DOHH2 (cell line): ENCODE measurements at regions not wholly inside any gene's neighbourhood (a gene's known extent, or its start where the extent isn't known, plus 50 kb on each side); places are given as distances from the start of the nearest gene placed in this dataset.

Source experiments
- H3F3A ChIP-seq: fragments of 200-600 bp; sonication (generic), shearing (Covaris generic); 2 replicates; pipeline ENCODE4 v1.6.0; 2016; ENCODE audit warnings: antibody characterized with exemption, mild to moderate bottlenecking; ENCODE audit not compliant: control insufficient read depth, insufficient read depth
- H3K27ac ChIP-seq: fragments of 200-600 bp; sonication (generic); 2 replicates; pipeline ENCODE4 v1.5.1; 2014; ENCODE audit warnings: low read depth, mild to moderate bottlenecking, low read length, moderate library complexity
- H3K27me3 ChIP-seq: fragments of 200-600 bp; sonication (generic); 2 replicates; pipeline ENCODE4 v1.6.1; 2014; ENCODE audit warnings: mild to moderate bottlenecking, low read length, mixed read lengths; ENCODE audit not compliant: control insufficient read depth
- H3K36me3 ChIP-seq: fragments of 200-600 bp; sonication (generic); 2 replicates; pipeline ENCODE4 v1.6.1; 2014; ENCODE audit warnings: mild to moderate bottlenecking, low read length, moderate library complexity, mixed read lengths; ENCODE audit not compliant: control insufficient read depth
- H3K4me1 ChIP-seq: fragments of 200-600 bp; sonication (generic); 2 replicates; pipeline ENCODE4 v1.6.1; 2014; ENCODE audit warnings: mild to moderate bottlenecking, low read length, mixed read lengths; ENCODE audit not compliant: control insufficient read depth
- H3K4me2 ChIP-seq: fragments of 200-600 bp; sonication (generic); 2 replicates; pipeline ENCODE4 v1.6.0; 2014; ENCODE audit warnings: mild to moderate bottlenecking, low read length, moderate library complexity
- H3K4me3 ChIP-seq: fragments of 200-600 bp; sonication (generic); 2 replicates; pipeline ENCODE4 v1.5.1; 2014; ENCODE audit warnings: mild to moderate bottlenecking, low read length, mixed read lengths
- H3K79me2 ChIP-seq: fragments of 200-600 bp; sonication (generic); 2 replicates; pipeline ENCODE4 v1.6.1; 2014; ENCODE audit warnings: mild to moderate bottlenecking, low read length, mixed read lengths; ENCODE audit not compliant: control insufficient read depth
- H3K9me2 ChIP-seq: fragments of 200-600 bp; sonication (generic); replicated peaks from 2 replicates; pipeline ENCODE4 v1.6.1; 2014; ENCODE audit warnings: mild to moderate bottlenecking, low read length, mixed read lengths; ENCODE audit not compliant: control insufficient read depth
- H3K9me3 ChIP-seq: fragments of 200-600 bp; sonication (generic); 2 replicates; pipeline ENCODE4 v1.6.1; 2014; ENCODE audit warnings: antibody characterized with exemption, low read length, mixed read lengths; ENCODE audit not compliant: control insufficient read depth, insufficient read depth
- H4K20me1 ChIP-seq: fragments of 200-600 bp; sonication (generic); 2 replicates; pipeline ENCODE4 v1.6.0; 2014; ENCODE audit warnings: low read depth, mild to moderate bottlenecking, antibody characterized with exemption, low read length, moderate library complexity; ENCODE audit not compliant: control insufficient read depth, insufficient read depth
- CTCF ChIP-seq: fragments of 200-600 bp; sonication (generic); IDR thresholded peaks from one replicate; pipeline ENCODE4 v1.5.1; 2014; ENCODE audit warnings: antibody characterized with exemption, mild to moderate bottlenecking, low read depth, low read length; ENCODE audit not compliant: poor library complexity, severe bottlenecking
- EZH2phosphoT487 ChIP-seq: fragments of 200-600 bp; sonication (generic); IDR thresholded peaks from 2 replicates; pipeline ENCODE4 v1.6.1; 2017; ENCODE audit warnings: borderline replicate concordance, mild to moderate bottlenecking, antibody characterized with exemption, low read length, moderate library complexity, mixed read lengths

DNA sequence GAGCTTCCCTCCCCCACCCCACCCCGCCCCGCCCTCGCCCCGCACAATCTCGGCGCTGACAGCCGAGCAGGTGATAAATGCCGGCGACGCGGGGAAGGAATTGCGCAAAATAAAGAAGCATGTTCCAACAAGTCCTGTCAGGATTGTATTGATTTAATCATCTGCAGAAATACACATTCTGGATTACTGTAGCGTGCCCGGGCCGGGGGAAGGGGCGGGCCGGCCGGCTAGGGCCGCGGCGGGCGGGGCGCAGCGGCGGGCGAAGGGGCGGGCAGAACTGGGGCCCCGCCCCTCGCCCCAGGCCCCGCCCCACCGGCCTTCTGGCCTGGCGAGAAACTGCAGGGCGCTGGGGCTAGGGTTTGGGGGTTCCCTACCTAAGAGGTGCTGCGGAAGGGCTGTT lies 88.9 kb upstream of the PAX2 start:
- Histone ChIP-seq H3K4me2 (no peak overlapping the region), H3K27ac (no peak overlapping the region), H3K79me2 (no peaks in the 10 kb centered on the region), H3K36me3 (no peaks in the 10 kb centered on the region), H3K27me3 (peaks cover 45% of the 10 kb centered on the region), H3F3A (no peaks in the 10 kb centered on the region), H3K9me3 (no peaks in the 10 kb centered on the region), H3K4me1 (peaks cover 14% of the 10 kb centered on the region), H3K4me3 (no peak overlapping the region), H4K20me1 (no peaks in the 10 kb centered on the region), H3K9me2 (no peaks in the 10 kb centered on the region)
- no peak for TF ChIP-seq EZH2phosphoT487
- TF ChIP-seq CTCF = no peak

- no peaks in the 10 kb centered on the region for H3F3A ChIP-seq
- H3K27me3 ChIP-seq = peaks cover 35% of the 10 kb centered on the region
- H3K9me3 ChIP-seq = no peaks in the 10 kb centered on the region
- no peaks in the 10 kb centered on the region for H3K9me2 ChIP-seq
- no peak overlapping the region for H3K4me3 ChIP-seq
- H3K4me2 ChIP-seq = no peak overlapping the region
- H3K4me1 ChIP-seq = peaks cover 14% of the 10 kb centered on the region
- TF ChIP-seq CTCF = no peak
- no peak for TF ChIP-seq EZH2phosphoT487
- no peaks in the 10 kb centered on the region for H3K36me3 ChIP-seq
- no peak overlapping the region for H3K27ac ChIP-seq
- H3K79me2 ChIP-seq = no peaks in the 10 kb centered on the region
- no peaks in the 10 kb centered on the region for H4K20me1 ChIP-seq
Measured at GRCh38 chr10:100658269-100658668, 87.1 kb upstream of the PAX2 start.

- no peak overlapping the region for H3K4me3 ChIP-seq
- TF ChIP-seq EZH2phosphoT487 (no peak), CTCF (no peak)
- H3K4me1 ChIP-seq = peaks cover 5% of the 10 kb centered on the region
- H3K9me2 ChIP-seq = no peaks in the 10 kb centered on the region
- peaks cover 26% of the 10 kb centered on the region for H3K27me3 ChIP-seq
- H3K36me3 ChIP-seq = no peaks in the 10 kb centered on the region
- no peaks in the 10 kb centered on the region for H3K9me3 ChIP-seq
- H3F3A ChIP-seq = no peaks in the 10 kb centered on the region
- no peaks in the 10 kb centered on the region for H4K20me1 ChIP-seq
- H3K27ac ChIP-seq = no peak overlapping the region
- no peaks in the 10 kb centered on the region for H3K79me2 ChIP-seq
- no peak overlapping the region for H3K4me2 ChIP-seq
Measured at GRCh38 chr10:100659361-100660098, 85.9 kb upstream of the PAX2 start.
